Mesodermal cell (in vitro differentiated cells): ENCODE measurements at regions not wholly inside any gene's neighbourhood (a gene's known extent, or its start where the extent isn't known, plus 50 kb on each side); places are given as distances from the start of the nearest gene placed in this dataset.
"Not testable (repeated sequence)": the region's sequence is repeated elsewhere in the genome, so short reads cannot be mapped to it uniquely, and the experiment has no call there.

Experiments used
- H3K27ac ChIP-seq: 2 replicates; pipeline ENCODE4 v1.7.0; 2013; ENCODE audit warnings: mild to moderate bottlenecking, low read depth, low read length, moderate library complexity; ENCODE audit not compliant: severe bottlenecking
- H3K36me3 ChIP-seq: 2 replicates; pipeline ENCODE4 v1.7.1; 2013; ENCODE audit warnings: mild to moderate bottlenecking, low read length, moderate library complexity; ENCODE audit not compliant: control insufficient read depth, insufficient read depth
- H3K4me1 ChIP-seq: one replicate; pipeline ENCODE4 v1.7.1; 2013; ENCODE audit warnings: mild to moderate bottlenecking, low read length; ENCODE audit not compliant: insufficient read depth, control insufficient read depth, poor library complexity, severe bottlenecking
- H3K4me3 ChIP-seq: 2 replicates; pipeline ENCODE4 v1.7.0; 2013; ENCODE audit warnings: low read length, control low read depth, mild to moderate bottlenecking; ENCODE audit not compliant: insufficient read depth, poor library complexity, severe bottlenecking; ENCODE audit errors: extremely low read depth
- H3K9me3 ChIP-seq: 2 replicates; pipeline ENCODE4 v1.7.1; 2013; ENCODE audit warnings: mild to moderate bottlenecking, low read length, moderate library complexity; ENCODE audit not compliant: control insufficient read depth
- WGBS, 2 experiments: methylation state at CpG; one replicate each; pipeline ENCODE4 v1.1.5; 2013; ENCODE audit warnings: missing lambda C conversion rate in 2 of 2; ENCODE audit not compliant: insufficient coverage in 2 of 2; 5-methylcytosine and 5-hydroxymethylcytosine counted together

DNA sequence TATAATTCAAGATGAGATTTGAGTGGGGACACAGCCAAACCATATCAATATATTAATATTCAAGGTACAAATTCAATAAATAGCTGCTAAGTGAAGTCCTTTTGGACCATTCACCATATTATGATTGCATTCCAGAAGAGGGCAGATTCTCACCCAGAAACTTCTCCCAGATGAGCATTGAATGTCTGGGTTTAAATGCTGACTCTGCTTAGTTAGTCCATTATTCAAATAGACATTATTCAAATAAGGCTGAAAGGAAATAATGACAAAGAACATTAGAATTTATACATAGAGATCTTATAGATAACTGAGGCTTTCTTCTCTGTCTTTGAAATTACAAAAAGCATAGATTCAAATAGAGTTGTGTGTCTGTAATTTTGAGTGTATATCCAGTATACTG is 579.4 kb upstream of the SLC8A1 start:
- H3K9me3 ChIP-seq, result no peaks in the 10 kb centered on the region
- H3K4me1 ChIP-seq, result peaks cover 7% of the 10 kb centered on the region
- no peaks in the 10 kb centered on the region for H3K36me3 ChIP-seq
- no peak overlapping the region for H3K27ac ChIP-seq
- no peak overlapping the region for H3K4me3 ChIP-seq

GRCh38 chr2:41032715-41033114 is 580.8 kb upstream of the SLC8A1 start:
- Histone ChIP-seq H3K9me3 (no peaks in the 10 kb centered on the region), H3K27ac (no peak overlapping the region), H3K4me3 (no peak overlapping the region), H3K4me1 (peaks cover 7% of the 10 kb centered on the region), H3K36me3 (no peaks in the 10 kb centered on the region)
- WGBS, 2 experiments, result 82 to 90% methylated on average over 3 of the region's 4 CpGs

DNA sequence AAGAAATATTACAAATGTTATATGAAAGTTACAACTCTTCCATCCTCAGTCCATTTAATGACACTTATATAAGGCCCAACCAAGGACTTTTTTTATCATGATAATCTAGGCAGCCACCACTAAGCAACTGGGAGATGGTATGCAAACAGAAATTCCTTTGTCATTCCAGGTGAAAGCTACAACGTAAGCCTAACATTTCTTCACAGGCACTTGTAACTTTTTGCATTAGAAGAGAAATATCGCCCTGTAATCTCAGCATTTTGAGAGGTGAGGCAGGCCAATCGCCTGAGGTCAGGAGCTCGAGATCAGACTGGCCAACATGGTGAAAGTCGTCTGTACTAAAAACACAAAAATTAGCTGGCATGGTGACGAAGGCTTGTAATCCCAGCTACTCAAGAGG is 581.2 kb upstream of the SLC8A1 start:
- Histone ChIP-seq H3K4me3 (no peak overlapping the region), H3K9me3 (no peaks in the 10 kb centered on the region), H3K36me3 (no peaks in the 10 kb centered on the region), H3K27ac (no peak overlapping the region), H3K4me1 (peaks cover 11% of the 10 kb centered on the region)
- WGBS, 2 experiments, result 65 to 72% methylated on average over 6 of the region's 6 CpGs

DNA sequence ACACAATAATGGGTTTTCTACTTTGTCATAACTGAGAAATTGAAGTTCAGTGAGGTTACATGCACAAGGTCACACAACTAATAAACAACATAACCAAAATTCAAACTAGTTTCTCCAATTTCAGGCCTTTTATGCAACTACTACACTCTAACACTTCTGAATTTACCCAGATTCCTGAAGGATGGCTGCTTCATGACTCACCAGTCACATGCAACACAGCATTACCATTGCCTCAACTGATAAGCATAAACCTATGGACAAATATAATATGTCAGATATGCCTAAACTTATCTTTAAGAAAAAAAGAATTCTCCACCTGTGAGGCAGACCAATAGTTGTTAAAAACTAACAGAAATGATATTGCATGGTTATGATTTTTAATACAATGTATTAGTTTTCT is 586.5 kb upstream of the SLC8A1 start:
- Histone ChIP-seq H3K4me1 (peaks cover 11% of the 10 kb centered on the region), H3K4me3 (no peak overlapping the region), H3K9me3 (no peaks in the 10 kb centered on the region), H3K36me3 (no peaks in the 10 kb centered on the region), H3K27ac (peak overlapping the region; percentile 8)

DNA sequence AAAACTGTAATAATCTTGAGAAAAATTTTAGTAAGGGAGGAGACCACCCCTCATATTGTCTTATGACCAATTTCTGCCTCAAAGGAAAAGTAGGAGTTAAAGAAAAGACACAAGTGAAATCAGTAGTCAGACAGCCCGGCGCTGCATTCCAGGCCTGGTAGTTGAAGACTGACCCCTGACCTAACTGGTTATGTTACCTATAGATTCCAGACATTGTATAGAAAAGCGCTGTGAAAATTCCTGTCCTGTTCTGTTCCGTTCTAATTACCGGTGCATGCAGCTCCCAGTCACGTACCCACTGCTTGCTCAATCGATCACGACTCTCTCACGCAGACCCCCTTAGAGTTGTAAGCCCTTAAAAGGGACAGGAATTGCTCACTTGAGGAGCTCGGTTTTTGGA is 587.9 kb upstream of the SLC8A1 start:
- H3K4me1 ChIP-seq, result peaks cover 11% of the 10 kb centered on the region
- H3K4me3 ChIP-seq, result not testable (repeated sequence)

DNA sequence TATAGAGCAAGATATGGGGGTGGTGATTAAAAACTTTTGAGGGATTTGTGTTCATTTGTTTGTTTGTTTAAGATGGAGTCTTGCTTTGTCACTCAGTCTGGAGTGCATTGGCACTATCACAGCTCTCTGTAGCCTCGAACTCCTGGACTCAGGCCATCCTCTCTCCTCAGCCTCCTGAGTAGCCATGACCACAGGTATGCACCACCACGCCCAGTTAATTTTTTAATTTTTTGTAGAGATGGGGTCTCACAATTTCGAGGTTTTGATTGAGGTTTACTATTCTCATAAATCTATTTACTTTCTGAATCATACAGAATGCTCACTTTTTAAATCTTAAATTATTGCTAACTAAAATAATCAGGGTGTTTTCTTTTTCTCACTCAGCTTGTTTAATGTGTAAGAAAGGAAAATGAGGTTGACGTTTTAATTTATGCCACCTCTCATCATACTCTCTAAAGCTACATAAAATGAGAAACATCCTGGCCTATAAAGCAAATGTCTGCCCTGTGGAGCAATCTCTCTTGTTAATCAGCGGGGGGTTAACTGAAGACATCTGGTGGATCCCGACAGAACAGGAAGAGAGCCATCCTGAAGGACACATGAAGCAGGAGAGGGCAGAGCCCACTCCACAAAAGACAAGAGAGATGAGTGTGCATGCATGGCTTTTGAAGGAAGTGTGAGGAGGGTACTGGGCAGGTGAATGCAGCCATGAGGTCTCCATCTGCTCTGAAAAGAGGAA is 589.1 kb upstream of the SLC8A1 start:
- Histone ChIP-seq H3K4me3 (no peak overlapping the region), H3K27ac (no peak overlapping the region), H3K36me3 (no peaks in the 10 kb centered on the region), H3K4me1 (peaks cover 11% of the 10 kb centered on the region), H3K9me3 (no peaks in the 10 kb centered on the region)
- 72% methylated on average over 2 of the region's 6 CpGs; no CpG with 5 or more reads in 1 of the 2 experiments for WGBS, 2 experiments

More for the DNA sequence above, 587.9 kb upstream of the SLC8A1 start:
- not testable (repeated sequence) for H3K36me3 ChIP-seq, H3K9me3 ChIP-seq, H3K27ac ChIP-seq
- 87 to 94% methylated on average over 8 to 9 of the region's 10 CpGs for WGBS, 2 experiments

GRCh38 chr2:41042343-41042742 is 590.5 kb upstream of the SLC8A1 start:
- no peak overlapping the region for H3K4me3 ChIP-seq
- H3K4me1 ChIP-seq, result peaks cover 11% of the 10 kb centered on the region
- no peak overlapping the region for H3K27ac ChIP-seq
- H3K9me3 ChIP-seq, result no peaks in the 10 kb centered on the region
- H3K36me3 ChIP-seq, result no peaks in the 10 kb centered on the region

- Histone ChIP-seq H3K4me1 (no peaks in the 10 kb centered on the region), H3K9me3 (no peaks in the 10 kb centered on the region), H3K36me3 (no peaks in the 10 kb centered on the region), H3K27ac (no peak overlapping the region), H3K4me3 (no peak overlapping the region)
Measured at GRCh38 chr2:41061356-41061755, 609.5 kb upstream of the SLC8A1 start.

DNA sequence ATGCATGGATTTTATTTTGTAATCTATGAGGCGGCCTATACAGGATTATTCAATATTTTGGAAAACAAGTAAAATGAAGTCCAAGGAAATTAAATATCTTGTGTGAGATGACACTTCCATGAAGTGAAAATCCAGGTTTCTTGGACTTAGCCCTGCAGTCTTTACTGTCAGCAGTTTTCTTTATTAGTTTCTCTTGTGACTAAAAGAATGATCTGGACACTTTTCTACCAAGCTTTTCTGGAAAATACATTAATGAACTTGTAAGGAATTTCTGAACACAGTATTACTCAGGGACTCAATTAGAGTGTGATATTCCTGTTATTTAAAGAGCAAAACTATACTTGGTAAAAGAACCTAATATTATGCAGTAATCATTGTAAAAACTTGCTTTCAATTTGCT is 610.4 kb upstream of the SLC8A1 start:
- no peak overlapping the region for H3K4me3 ChIP-seq
- H3K4me1 ChIP-seq, result no peaks in the 10 kb centered on the region
- H3K36me3 ChIP-seq, result no peaks in the 10 kb centered on the region
- H3K27ac ChIP-seq, result no peak overlapping the region
- WGBS, 2 experiments, result 100% methylated on average over 1 of the region's 1 CpG; no CpG with 5 or more reads in 1 of the 2 experiments
- no peaks in the 10 kb centered on the region for H3K9me3 ChIP-seq

- no peaks in the 10 kb centered on the region for H3K4me1 ChIP-seq
- H3K36me3 ChIP-seq, result no peaks in the 10 kb centered on the region
- H3K27ac ChIP-seq, result no peak overlapping the region
- no peaks in the 10 kb centered on the region for H3K9me3 ChIP-seq
- WGBS, 2 experiments, result no CpG with 5 or more reads among the region's 2 CpGs
- H3K4me3 ChIP-seq, result no peak overlapping the region
Measured at GRCh38 chr2:41066168-41066567, 614.3 kb upstream of the SLC8A1 start.

DNA sequence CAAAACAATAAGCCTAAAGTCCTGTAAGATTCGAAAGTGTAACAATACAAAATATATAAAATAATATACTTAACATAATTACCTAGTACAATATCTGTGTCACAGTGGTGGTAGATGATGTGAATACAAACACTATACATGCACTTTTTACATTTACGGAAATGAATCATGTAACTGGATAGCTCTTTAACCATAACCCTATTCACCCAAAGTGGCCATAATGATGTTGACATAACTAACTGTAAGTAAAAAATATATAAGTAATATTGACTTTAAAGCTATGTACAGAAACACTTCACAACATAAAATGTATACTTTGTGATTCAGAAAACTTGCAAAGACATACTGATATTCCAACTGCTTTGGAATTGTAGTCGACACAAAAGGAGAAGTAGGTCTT is 616.9 kb upstream of the SLC8A1 start:
- no peak overlapping the region for H3K27ac ChIP-seq
- H3K4me3 ChIP-seq, result no peak overlapping the region
- H3K9me3 ChIP-seq, result no peaks in the 10 kb centered on the region
- H3K4me1 ChIP-seq, result no peaks in the 10 kb centered on the region
- no peaks in the 10 kb centered on the region for H3K36me3 ChIP-seq
- no CpG with 5 or more reads among the region's 3 CpGs for WGBS, 2 experiments
